Posterior vena cava (tissue), 2 donors: ENCODE measurements at regions not wholly inside any gene's neighbourhood (a gene's known extent, or its start where the extent isn't known, plus 50 kb on each side); places are given as distances from the start of the nearest gene placed in this dataset.

Source experiments
- DNase-seq: peaks from one replicate; pipeline ENCODE4 v3.0.0-alpha.2; 2020; ENCODE audit warnings: low spot score
- intact Hi-C, 2 donors: fragments of 100-400 bp; cut with DNase I; formaldehyde crosslinking; loops; one replicate each; pipeline versions ENCODE4 v1.14.1 to v1.14.2; 2022 to 2023
- donor health status: DM: yes; HTN: yes; CAD: no.
- donor health status: DM: yes; HTN: yes; CAD: no.

- intact Hi-C loops = no loop called here
- DNase-seq = peak; percentile 64
Observed at GRCh38 chr2:78355967-78356366, 669.5 kb upstream of the REG3G start.

- intact Hi-C loops = no loop called here
Observed at GRCh38 chr2:78383576-78383975, 641.9 kb upstream of the REG3G start.

GRCh38 chr2:78397198-78397597 lies 628.3 kb upstream of the REG3G start:
- no peak for DNase-seq
- intact Hi-C loops = no loop called here

More at GRCh38 chr2:78383576-78383975, 641.9 kb upstream of the REG3G start:
- DNase-seq = no peak

- intact Hi-C loops = no loop called here
- DNase-seq = peak; percentile 61
Observed at GRCh38 chr2:78407960-78408794, 617.3 kb upstream of the REG3G start.

- intact Hi-C loops = no loop called here
- DNase-seq = peak; percentile 58
Observed at GRCh38 chr2:78408795-78409118, 616.7 kb upstream of the REG3G start.

GRCh38 chr2:78411303-78411702 lies 614.2 kb upstream of the REG3G start:
- intact Hi-C loops = no loop called here
- no peak for DNase-seq

- intact Hi-C loops = no loop called here
- no peak for DNase-seq
Observed at GRCh38 chr2:78416625-78417300, 608.7 kb upstream of the REG3G start.

GRCh38 chr2:78417355-78417754 lies 608.1 kb upstream of the REG3G start:
- intact Hi-C loops = no loop called here
- DNase-seq = no peak

- DNase-seq = no peak
- intact Hi-C loops = no loop called here
Observed at GRCh38 chr2:78418021-78418420, 607.5 kb upstream of the REG3G start.

- intact Hi-C loops = no loop called here
- DNase-seq = no peak
Observed at GRCh38 chr2:78420132-78420531, 605.4 kb upstream of the REG3G start.

GRCh38 chr2:78423631-78424030 lies 601.9 kb upstream of the REG3G start:
- intact Hi-C loops = no loop called here
- no peak for DNase-seq

GRCh38 chr2:78427170-78427569 lies 598.3 kb upstream of the REG3G start:
- intact Hi-C loops = no loop called here
- no peak for DNase-seq

GRCh38 chr2:78431241-78431640 lies 594.3 kb upstream of the REG3G start:
- intact Hi-C loops = no loop called here
- DNase-seq = no peak

- intact Hi-C loops = no loop called here
- no peak for DNase-seq
Observed at GRCh38 chr2:78439122-78439521, 586.4 kb upstream of the REG3G start.

GRCh38 chr2:78455586-78455985 lies 569.9 kb upstream of the REG3G start:
- intact Hi-C loops = no loop called here
- DNase-seq = no peak

GRCh38 chr2:78457269-78457668 lies 568.2 kb upstream of the REG3G start:
- intact Hi-C loops = no loop called here
- no peak for DNase-seq

- intact Hi-C loops = no loop called here
- no peak for DNase-seq
Observed at GRCh38 chr2:78465707-78466106, 559.8 kb upstream of the REG3G start.

GRCh38 chr2:78476619-78477229 lies 548.8 kb upstream of the REG3G start:
- no peak for DNase-seq
- intact Hi-C loops = no loop called here

- intact Hi-C loops = no loop called here
- DNase-seq = no peak
Observed at GRCh38 chr2:78486565-78486964, 538.9 kb upstream of the REG3G start.

GRCh38 chr2:78498125-78498524 lies 527.4 kb upstream of the REG3G start:
- DNase-seq = peak; percentile 72

GRCh38 chr2:78506301-78506700 lies 519.2 kb upstream of the REG3G start:
- DNase-seq = no peak
- intact Hi-C loops = no loop called here

More at GRCh38 chr2:78498125-78498524, 527.4 kb upstream of the REG3G start:
- intact Hi-C loops = no loop called here
